B cell (primary cell): ENCODE measurements at regions not wholly inside any gene's neighbourhood (a gene's known extent, or its start where the extent isn't known, plus 50 kb on each side); places are given as distances from the start of the nearest gene placed in this dataset.

Source experiments
- EZH2 ChIP-seq: IDR thresholded peaks from 2 replicates; pipeline ENCODE4 v1.6.1; 2012; ENCODE audit warnings: borderline replicate concordance, low read depth, mild to moderate bottlenecking, moderate library complexity, low read length; ENCODE audit not compliant: insufficient read depth, poor library complexity, severe bottlenecking
- TF ChIP-seq, protein P1 (sequence below): fragments of 200-600 bp; IDR thresholded peaks from one replicate; pipeline ENCODE4 v1.8.0; 2022; ENCODE audit warnings: antibody characterized with exemption, mild to moderate bottlenecking

DNA sequence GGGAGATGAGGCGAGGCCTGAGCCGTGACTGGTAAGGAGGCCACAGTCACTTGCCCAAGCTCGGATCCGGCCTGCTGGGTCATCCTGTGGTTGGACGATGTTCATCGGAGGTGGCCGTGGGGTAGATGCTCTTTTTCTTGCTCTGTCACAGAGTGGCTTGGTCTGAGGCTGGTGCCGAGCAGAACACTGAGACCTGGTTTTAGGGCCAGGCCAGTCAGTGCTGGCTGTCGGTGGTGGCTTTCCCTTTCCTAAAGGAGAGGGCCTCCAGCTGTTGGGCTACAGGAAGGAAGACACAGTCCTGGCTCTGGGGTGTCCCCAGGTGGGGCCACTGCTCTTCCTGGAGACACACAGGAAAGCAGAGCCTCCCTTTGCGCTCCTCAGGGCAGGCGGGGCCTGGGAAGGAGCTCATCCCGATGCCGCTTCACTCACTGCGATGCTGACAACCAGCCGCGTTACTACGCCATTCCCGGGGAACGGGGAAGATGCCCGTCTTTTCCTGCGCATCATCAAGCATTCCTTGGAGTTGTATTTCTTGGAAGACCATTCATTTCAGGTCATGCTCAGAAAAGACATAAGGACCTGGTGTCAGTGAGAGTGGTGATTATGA lies 254.8 kb upstream of the IRX4 start:
- TF ChIP-seq, protein P1, sequence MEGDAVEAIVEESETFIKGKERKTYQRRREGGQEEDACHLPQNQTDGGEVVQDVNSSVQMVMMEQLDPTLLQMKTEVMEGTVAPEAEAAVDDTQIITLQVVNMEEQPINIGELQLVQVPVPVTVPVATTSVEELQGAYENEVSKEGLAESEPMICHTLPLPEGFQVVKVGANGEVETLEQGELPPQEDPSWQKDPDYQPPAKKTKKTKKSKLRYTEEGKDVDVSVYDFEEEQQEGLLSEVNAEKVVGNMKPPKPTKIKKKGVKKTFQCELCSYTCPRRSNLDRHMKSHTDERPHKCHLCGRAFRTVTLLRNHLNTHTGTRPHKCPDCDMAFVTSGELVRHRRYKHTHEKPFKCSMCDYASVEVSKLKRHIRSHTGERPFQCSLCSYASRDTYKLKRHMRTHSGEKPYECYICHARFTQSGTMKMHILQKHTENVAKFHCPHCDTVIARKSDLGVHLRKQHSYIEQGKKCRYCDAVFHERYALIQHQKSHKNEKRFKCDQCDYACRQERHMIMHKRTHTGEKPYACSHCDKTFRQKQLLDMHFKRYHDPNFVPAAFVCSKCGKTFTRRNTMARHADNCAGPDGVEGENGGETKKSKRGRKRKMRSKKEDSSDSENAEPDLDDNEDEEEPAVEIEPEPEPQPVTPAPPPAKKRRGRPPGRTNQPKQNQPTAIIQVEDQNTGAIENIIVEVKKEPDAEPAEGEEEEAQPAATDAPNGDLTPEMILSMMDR = no peak
- TF ChIP-seq EZH2 = no peak
